ENCODE measurements at regions not wholly inside any gene's neighbourhood (a gene's known extent, or its start where the extent isn't known, plus 50 kb on each side); places are given as distances from the start of the nearest gene placed in this dataset.

DNA sequence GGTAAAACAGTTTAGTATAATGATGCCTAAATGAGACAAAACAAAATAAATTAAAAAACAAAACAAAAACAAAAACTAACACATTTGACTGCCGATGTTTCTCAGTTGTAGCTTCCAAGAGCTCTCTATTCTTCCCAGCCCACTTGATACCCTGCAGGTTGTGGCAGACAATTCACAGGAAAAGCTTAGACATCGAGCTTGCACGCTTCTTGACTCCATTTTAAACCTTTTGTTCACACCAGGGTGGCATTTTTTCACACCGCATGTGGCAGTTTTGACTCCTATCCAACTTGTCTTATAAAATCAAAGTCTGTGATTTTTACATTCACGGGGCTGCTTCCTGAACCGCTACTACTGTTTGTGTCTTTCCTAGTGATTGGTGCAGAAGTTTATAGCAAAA, 575.9 kb downstream of the USP25 start:
- no peak for DNase-seq (ENCODE audit: low read depth)
- in situ Hi-C loops (cut with HindIII; ENCODE audit: low pct_unique_long_range_greater_than_20kb, low sequenced_read_pairs) = no loop called here

DNA sequence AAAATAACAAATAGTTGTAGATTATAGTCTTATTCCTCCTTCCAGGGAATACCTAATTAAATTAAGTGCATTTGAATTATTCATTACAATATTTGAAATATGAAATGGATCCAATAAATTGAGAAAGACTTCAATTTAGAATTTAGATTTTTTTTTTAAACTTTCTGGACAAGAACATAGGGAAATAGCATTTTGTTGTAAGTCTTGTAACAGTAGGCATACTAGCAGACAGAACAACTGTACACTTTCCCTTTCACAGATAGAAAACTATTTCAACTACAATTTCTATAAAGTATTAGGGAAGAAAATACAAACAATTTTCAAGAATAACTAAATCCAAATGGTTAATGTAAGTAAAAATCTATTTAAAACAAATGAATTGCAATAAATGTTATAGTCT, 577.5 kb downstream of the USP25 start:
- DNase-seq (ENCODE audit: low read depth) = no peak
- in situ Hi-C loops (cut with HindIII; ENCODE audit: low pct_unique_long_range_greater_than_20kb, low sequenced_read_pairs) = no loop called here

DNA sequence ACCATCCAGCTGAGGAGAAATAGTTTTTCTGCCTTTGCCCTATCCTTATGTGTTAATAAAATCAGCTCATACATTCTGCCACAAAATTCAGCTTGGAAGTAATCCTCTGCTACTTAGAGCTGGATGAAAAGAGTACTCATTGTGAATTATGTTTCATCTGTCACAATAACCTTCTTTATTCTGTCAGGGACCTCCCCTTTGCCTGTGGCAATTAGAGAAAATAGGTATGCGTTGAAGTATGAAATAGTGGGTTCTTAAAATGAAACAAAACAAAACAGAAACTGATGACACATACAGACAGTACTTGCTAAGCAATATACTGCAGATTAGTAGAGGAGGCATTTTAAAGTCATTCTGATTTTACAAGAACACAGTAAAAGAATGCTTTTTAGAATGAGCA, 578.5 kb downstream of the USP25 start:
- in situ Hi-C loops (cut with HindIII; ENCODE audit: low pct_unique_long_range_greater_than_20kb, low sequenced_read_pairs) = no loop called here
- no peak for DNase-seq (ENCODE audit: low read depth)

DNA sequence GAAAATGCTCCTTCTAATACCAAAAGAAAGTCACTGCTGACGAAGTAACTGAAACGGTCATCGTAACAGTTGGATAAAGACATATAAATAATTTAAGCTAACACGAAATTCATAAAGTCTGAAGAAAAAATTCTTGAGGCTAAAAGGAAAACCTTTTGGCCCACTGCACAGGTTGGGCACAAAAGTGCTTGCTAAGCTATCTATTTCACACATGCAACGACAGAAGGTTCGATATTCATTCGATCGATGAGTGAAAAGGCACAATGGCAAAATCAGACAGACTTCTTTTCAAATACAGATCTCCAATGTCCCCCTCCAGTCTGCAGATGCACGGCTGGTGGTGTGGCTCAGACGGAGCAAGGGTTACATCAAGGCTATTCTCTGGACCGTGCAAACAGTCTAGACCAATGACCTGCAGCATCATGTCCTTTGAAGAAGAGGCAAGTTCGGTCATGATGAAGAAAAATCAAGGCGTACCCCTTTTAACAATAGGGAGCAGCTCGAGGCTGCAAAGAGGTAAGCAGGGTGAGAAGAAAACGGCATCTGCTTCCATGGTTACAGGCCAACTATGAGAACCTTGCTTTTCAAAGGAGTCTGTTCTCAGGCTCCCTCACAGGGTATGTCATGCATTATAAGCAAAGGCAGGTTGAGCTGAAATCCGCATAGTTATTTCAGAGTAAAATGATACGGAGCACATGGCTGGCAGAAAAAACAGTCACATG, 579.6 kb downstream of the USP25 start:
- no peak for DNase-seq (ENCODE audit: low read depth)
- in situ Hi-C loops (cut with HindIII; ENCODE audit: low pct_unique_long_range_greater_than_20kb, low sequenced_read_pairs) = no loop called here

- in situ Hi-C loops (cut with HindIII; ENCODE audit: low pct_unique_long_range_greater_than_20kb, low sequenced_read_pairs) = no loop called here
- no peak for DNase-seq (ENCODE audit: low read depth)
These were observed 580.4 kb downstream of the USP25 start for GRCh38 chr21:16310176-16310575.

- in situ Hi-C loops (cut with HindIII; ENCODE audit: low pct_unique_long_range_greater_than_20kb, low sequenced_read_pairs) = no loop called here
- no peak for DNase-seq (ENCODE audit: low read depth)
These were observed 581.4 kb downstream of the USP25 start for GRCh38 chr21:16311229-16311628.

DNA sequence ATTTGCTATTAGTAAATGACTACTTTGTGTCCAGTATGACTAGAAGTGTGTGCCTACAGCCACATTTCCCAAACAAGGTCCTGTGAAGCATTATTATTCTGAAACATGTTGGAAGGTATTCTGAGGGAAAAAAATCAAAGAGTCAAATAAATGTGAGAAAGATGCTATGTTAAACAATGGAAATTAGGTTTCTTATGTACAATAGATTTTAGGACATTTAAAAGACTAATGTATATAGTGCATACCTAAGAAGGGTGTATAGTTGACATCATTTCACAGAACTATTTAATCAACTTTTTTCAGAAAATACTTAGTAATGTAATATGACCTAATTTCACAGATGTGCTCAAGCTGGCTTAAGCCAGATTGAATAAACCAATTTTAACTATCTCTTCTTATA, 582.5 kb downstream of the USP25 start:
- in situ Hi-C loops (cut with HindIII; ENCODE audit: low pct_unique_long_range_greater_than_20kb, low sequenced_read_pairs) = no loop called here

GRCh38 chr21:16315223-16315622, 585.4 kb downstream of the USP25 start:
- DNase-seq (ENCODE audit: low read depth) = no peak
- in situ Hi-C loops (cut with HindIII; ENCODE audit: low pct_unique_long_range_greater_than_20kb, low sequenced_read_pairs) = no loop called here

More for the DNA sequence above, 582.5 kb downstream of the USP25 start:
- no peak for DNase-seq (ENCODE audit: low read depth)

DNA sequence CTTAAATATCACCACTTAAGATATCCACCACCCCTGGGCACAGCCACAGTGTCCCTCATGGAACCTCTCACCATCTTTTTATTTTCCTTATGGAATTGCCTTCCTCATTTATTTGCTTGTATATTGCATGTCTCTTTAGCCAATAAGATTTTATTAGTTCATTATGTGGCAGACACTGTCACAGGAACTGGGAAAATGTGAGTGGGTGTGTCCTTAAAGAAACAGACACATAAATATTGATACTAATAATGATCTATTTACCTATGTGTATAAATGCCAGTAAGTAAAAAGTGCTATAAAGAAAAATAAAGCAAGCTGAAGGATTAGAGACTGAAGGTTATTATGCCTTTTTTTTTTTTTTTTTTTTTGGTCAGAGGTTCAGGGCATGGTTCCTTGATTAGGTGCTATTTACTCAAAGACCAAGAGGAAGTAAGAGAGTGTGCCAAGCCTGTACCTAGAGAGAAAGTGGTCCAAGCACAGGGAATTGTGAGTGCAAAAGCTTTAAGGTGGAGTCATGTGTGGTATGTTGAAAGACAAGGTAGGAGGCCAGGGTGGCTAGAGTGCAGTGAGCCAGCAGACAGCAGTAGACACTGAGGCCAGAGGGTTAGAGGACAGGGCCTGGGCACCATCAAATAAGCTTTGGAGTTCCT, 589.0 kb downstream of the USP25 start:
- in situ Hi-C loops (cut with HindIII; ENCODE audit: low pct_unique_long_range_greater_than_20kb, low sequenced_read_pairs) = no loop called here
- no peak for DNase-seq (ENCODE audit: low read depth)

DNA sequence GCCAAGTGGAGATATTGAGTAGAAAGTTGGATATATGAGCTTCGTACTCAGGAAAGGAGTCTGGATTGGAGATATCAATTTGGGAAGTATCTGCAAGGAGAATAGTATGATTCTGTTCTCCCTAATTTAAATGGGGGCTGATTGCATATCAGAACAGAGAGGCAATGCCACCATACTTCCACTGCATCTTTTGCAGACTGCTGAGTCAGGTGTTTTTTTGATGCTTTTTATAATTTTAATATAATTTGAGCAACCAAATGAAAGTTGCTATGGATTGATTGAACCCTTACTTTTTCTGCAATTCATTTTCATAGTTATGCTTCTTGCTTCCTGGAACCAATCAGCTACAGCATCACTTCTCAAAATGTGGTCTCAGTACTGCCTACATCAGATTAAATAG, 590.3 kb downstream of the USP25 start:
- in situ Hi-C loops (cut with HindIII; ENCODE audit: low pct_unique_long_range_greater_than_20kb, low sequenced_read_pairs) = no loop called here
- DNase-seq (ENCODE audit: low read depth) = no peak

DNA sequence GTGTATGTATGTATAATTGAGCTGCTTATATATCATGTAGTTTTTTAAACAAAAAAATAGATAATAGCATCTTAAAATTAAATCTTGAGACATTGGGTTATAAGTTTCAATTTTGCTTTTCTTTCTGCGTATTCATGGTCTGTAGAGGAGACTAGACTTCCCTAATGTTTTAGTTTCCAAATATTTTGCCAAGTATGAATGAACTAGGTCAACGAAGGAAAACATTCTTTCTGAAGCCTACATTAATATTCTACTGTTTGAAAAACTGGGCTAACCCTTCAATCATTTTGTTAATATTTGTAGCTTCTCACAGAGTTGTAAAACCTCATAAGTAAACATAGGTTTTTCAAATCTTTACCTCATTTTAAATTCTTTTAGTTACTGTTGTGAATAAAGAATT, 592.7 kb downstream of the USP25 start:
- DNase-seq (ENCODE audit: low read depth) = no peak
- in situ Hi-C loops (cut with HindIII; ENCODE audit: low pct_unique_long_range_greater_than_20kb, low sequenced_read_pairs) = no loop called here

DNA sequence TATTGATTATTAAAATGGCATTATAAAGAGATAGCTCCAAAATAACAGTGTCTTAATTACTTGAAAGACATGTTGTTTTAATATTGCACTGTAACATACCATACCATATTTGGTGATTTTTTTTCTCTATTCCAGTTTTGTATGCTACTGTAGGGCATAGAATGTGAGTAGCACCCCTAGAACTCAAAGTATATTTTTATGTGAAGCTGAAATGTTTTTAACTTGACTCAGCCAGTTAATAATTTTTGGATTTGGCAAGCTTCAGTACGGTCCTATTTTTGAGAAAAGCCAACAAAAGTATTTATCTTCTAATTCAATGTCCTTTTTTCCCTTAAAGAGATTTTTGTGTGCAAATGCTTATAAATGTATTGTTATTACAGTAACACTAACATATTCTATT, 593.8 kb downstream of the USP25 start:
- in situ Hi-C loops (cut with HindIII; ENCODE audit: low pct_unique_long_range_greater_than_20kb, low sequenced_read_pairs) = no loop called here
- DNase-seq (ENCODE audit: low read depth) = no peak

- no peak for DNase-seq (ENCODE audit: low read depth)
- in situ Hi-C loops (cut with HindIII; ENCODE audit: low pct_unique_long_range_greater_than_20kb, low sequenced_read_pairs) = no loop called here
These were observed 594.8 kb downstream of the USP25 start for GRCh38 chr21:16324630-16325029.

DNA sequence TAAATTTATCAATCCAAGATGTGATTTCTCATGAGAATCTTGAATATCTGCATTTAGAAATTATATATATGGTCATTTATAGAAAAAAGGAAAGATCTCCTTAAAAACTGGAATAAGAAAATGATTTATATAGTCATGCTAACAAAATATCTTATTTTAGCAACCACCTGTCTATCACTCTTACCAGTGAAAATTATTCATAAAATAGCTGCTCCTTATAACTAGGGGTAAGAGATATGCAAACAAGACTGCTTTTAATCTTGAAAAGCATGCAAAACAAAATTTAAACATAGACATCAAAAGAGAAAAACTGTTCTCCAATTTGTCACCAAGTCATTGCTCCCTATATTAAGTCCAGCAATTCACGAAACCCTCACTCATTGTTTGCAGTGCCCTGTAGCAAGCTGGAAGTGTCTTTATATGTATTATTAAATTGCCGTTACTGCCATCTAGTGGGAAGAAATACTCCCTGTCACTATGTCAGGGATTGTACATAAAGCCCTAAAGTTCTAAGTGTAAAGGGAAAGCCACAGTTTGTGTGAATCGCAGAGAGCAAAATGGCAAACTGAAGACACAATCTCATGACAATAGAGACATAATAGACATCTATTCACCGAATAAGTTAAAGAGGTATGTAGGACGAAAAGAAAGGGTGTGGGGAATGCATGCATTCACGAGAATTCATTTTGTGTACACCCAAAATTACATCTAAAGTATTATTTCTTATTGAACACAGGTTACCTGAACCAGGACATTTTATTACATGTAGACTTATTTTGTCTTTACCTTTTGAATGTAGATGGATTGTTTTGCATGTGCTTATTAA, 600.5 kb downstream of the USP25 start:
- peak; percentile 50 for DNase-seq (ENCODE audit: low read depth)
- in situ Hi-C loops (cut with HindIII; ENCODE audit: low pct_unique_long_range_greater_than_20kb, low sequenced_read_pairs) = no loop called here

- in situ Hi-C loops (cut with HindIII; ENCODE audit: low pct_unique_long_range_greater_than_20kb, low sequenced_read_pairs) = no loop called here
- DNase-seq (ENCODE audit: low read depth) = no peak
These were observed 601.1 kb downstream of the USP25 start for GRCh38 chr21:16330908-16331268.

DNA sequence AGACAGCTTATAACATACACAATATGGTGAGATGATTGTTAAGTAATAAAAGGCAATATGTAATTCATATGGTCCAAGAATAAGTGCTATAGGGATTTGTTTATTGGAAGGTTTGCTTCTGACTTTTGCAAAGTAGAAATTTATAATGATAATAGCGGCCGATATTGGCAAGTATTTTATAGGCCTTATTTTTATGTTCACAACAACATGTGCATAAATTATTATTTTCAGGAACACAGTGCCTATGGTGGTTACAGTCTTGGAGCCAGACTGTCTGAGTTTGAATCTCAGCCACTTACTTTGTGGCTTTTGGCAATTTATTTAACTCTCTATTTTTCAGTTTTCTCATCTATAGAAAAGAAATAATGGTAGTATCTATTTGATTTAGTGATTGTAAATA, 607.5 kb downstream of the USP25 start:
- in situ Hi-C loops (cut with HindIII; ENCODE audit: low pct_unique_long_range_greater_than_20kb, low sequenced_read_pairs) = no loop called here
- no peak for DNase-seq (ENCODE audit: low read depth)

- no peak for DNase-seq (ENCODE audit: low read depth)
- in situ Hi-C loops (cut with HindIII; ENCODE audit: low pct_unique_long_range_greater_than_20kb, low sequenced_read_pairs) = no loop called here
These were observed 613.1 kb downstream of the USP25 start for GRCh38 chr21:16342932-16343331.

- DNase-seq (ENCODE audit: low read depth) = no peak
- in situ Hi-C loops (cut with HindIII; ENCODE audit: low pct_unique_long_range_greater_than_20kb, low sequenced_read_pairs) = no loop called here
These were observed 614.0 kb downstream of the USP25 start for GRCh38 chr21:16343776-16344175.

DNA sequence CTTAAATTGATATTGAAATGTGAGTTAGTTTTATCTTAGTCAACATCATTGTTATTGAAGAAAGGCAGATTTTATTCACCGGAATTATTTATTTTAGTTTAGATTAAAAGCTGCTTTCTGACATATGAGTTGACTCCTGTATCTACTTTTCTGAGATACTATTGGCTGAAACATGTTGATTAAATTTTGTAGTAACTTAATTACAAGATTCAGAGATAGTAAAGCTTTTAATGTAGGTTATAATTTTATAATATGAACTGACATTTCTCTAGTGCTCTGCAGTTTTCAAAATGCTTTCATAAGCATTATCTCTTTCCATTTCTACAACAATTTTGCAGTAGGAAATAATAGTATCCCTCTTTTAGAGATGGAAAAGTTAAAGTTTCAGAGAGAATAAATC, 616.0 kb downstream of the USP25 start:
- in situ Hi-C loops (cut with HindIII; ENCODE audit: low pct_unique_long_range_greater_than_20kb, low sequenced_read_pairs) = no loop called here
- DNase-seq (ENCODE audit: low read depth) = no peak
